HEK293 (cell line): ENCODE measurements at regions not wholly inside any gene's neighbourhood (a gene's known extent, or its start where the extent isn't known, plus 50 kb on each side); places are given as distances from the start of the nearest gene placed in this dataset.

Experiments
- CTCF ChIA-PET: fragments of 350-600 bp; formaldehyde crosslinking; extraction: SDS; loops from one replicate; lab custom pipeline; 2021; ENCODE audit warnings: antibody characterized with exemption; lab: Yijun Ruan, JAX
- POLR2A ChIA-PET: fragments of 300-600 bp; formaldehyde crosslinking; extraction: SDS; loops from one replicate; lab custom pipeline; 2020; ENCODE audit warnings: antibody characterized with exemption, inconsistent platforms; lab: Yijun Ruan, JAX
- H3K27ac ChIP-seq: fragments of 200-500 bp; sonication (Bioruptor generic); 2 replicates; pipeline ENCODE4 v1.5.1; 2014; ENCODE audit warnings: low read depth, low read length, control low read depth, inconsistent platforms; ENCODE audit errors: extremely low read depth
- H3K36me3 ChIP-seq, 2 experiments: fragments of 200-500 bp in 1 of 2; sonication (Bioruptor generic) in 1 of 2; 1 replicate in 1 of 2; 2 replicates in 1 of 2; pipeline ENCODE4 v1.5.1; 2014 to 2017; ENCODE audit warnings: inconsistent platforms in 2 of 2, low read length in 2 of 2; ENCODE audit not compliant: control insufficient read depth in 2 of 2, insufficient read depth in 1 of 2
- H3K4me1 ChIP-seq: fragments of 200-500 bp; sonication (Bioruptor generic); 2 replicates; pipeline ENCODE4 v1.5.1; 2014; ENCODE audit warnings: mild to moderate bottlenecking, low read length, inconsistent platforms; ENCODE audit not compliant: control insufficient read depth, insufficient read depth
- H3K4me3 ChIP-seq: 2 replicates; pipeline ENCODE4 v1.5.1; 2011; ENCODE audit warnings: low read depth, mild to moderate bottlenecking, control low read depth, low read length, moderate library complexity
- H3K9me3 ChIP-seq: fragments of 200-500 bp; sonication (Bioruptor generic); 2 replicates; pipeline ENCODE4 v1.5.1; 2014; ENCODE audit warnings: low read depth, low read length, inconsistent platforms; ENCODE audit not compliant: control insufficient read depth, insufficient read depth
- AEBP2 ChIP-seq: fragments of 450-650 bp; formaldehyde crosslinking; IDR thresholded peaks from 2 replicates; pipeline ENCODE4 v1.5.1; 2016; ENCODE audit warnings: missing biosample characterization, missing genetic modification characterization, borderline replicate concordance
- GFI1B ChIP-seq: fragments of 450-650 bp; formaldehyde crosslinking; IDR thresholded peaks from 2 replicates; pipeline ENCODE4 v1.5.1; 2016; ENCODE audit warnings: missing biosample characterization, missing genetic modification characterization
- MEIS1 ChIP-seq: sonication (generic); formaldehyde crosslinking; IDR thresholded peaks from 2 replicates; pipeline ENCODE4 v1.8.1; 2022; ENCODE audit warnings: missing genetic modification reagents, mild to moderate bottlenecking, borderline replicate concordance
- PRDM10 ChIP-seq: fragments of 450-650 bp; formaldehyde crosslinking; IDR thresholded peaks from 2 replicates; pipeline ENCODE4 v1.5.1; 2016; ENCODE audit warnings: missing biosample characterization, missing genetic modification characterization
- TRIM28 ChIP-seq: IDR thresholded peaks from 2 replicates; pipeline ENCODE4 v1.6.1; 2011; ENCODE audit warnings: low read length, control low read depth, borderline replicate concordance
- ZFHX2 ChIP-seq: fragments of 450-650 bp; formaldehyde crosslinking; conservative IDR thresholded peaks from 2 replicates; pipeline ENCODE4 v1.5.1; 2016; ENCODE audit warnings: missing biosample characterization, missing genetic modification characterization
- ZFP3 ChIP-seq: fragments of 450-650 bp; formaldehyde crosslinking; IDR thresholded peaks from 2 replicates; pipeline ENCODE4 v1.5.1; 2016; ENCODE audit warnings: low read depth, missing biosample characterization, missing genetic modification characterization
- ZNF157 ChIP-seq: fragments of 450-650 bp; formaldehyde crosslinking; IDR thresholded peaks from 2 replicates; pipeline ENCODE4 v1.5.1; 2016; ENCODE audit warnings: missing biosample characterization, missing genetic modification characterization
- ZNF274 ChIP-seq, 2 experiments: fragments of 200-500 bp in 1 of 2; fragments of 450-650 bp in 1 of 2; sonication (Bioruptor generic) in 1 of 2; formaldehyde crosslinking in 1 of 2; IDR thresholded peaks; 2 replicates each; pipeline versions ENCODE4 v1.5.1 to v1.6.1; 2014 to 2016; ENCODE audit warnings: borderline replicate concordance in 1 of 2, inconsistent platforms in 1 of 2, low read length in 1 of 2, missing biosample characterization in 1 of 2, missing genetic modification characterization in 1 of 2
- ZNF280D ChIP-seq: fragments of 450-650 bp; formaldehyde crosslinking; IDR thresholded peaks from 2 replicates; pipeline ENCODE4 v1.5.1; 2016; ENCODE audit warnings: missing biosample characterization, missing genetic modification characterization
- ZNF311 ChIP-seq: fragments of 450-650 bp; formaldehyde crosslinking; IDR thresholded peaks from 2 replicates; pipeline ENCODE4 v1.5.1; 2017; ENCODE audit warnings: missing biosample characterization, missing genetic modification characterization, borderline replicate concordance
- ZNF335 ChIP-seq: fragments of 450-650 bp; formaldehyde crosslinking; conservative IDR thresholded peaks from 2 replicates; pipeline ENCODE4 v1.5.1; 2016; ENCODE audit warnings: missing biosample characterization, missing genetic modification characterization
- ZNF350 ChIP-seq: fragments of 450-650 bp; formaldehyde crosslinking; IDR thresholded peaks from 2 replicates; pipeline ENCODE4 v1.5.0; 2017; ENCODE audit warnings: missing biosample characterization, mild to moderate bottlenecking, missing genetic modification characterization
- ZNF362 ChIP-seq: fragments of 450-650 bp; formaldehyde crosslinking; IDR thresholded peaks from 2 replicates; pipeline ENCODE4 v1.5.1; 2016; ENCODE audit warnings: missing biosample characterization, missing genetic modification characterization
- ZNF423 ChIP-seq: fragments of 450-650 bp; formaldehyde crosslinking; IDR thresholded peaks from 2 replicates; pipeline ENCODE4 v1.5.1; 2016; ENCODE audit warnings: missing biosample characterization, missing genetic modification characterization
- ZNF473 ChIP-seq: fragments of 450-650 bp; formaldehyde crosslinking; IDR thresholded peaks from 2 replicates; pipeline ENCODE4 v1.5.1; 2017; ENCODE audit warnings: missing biosample characterization, missing genetic modification characterization
- ZNF596 ChIP-seq: fragments of 450-650 bp; IDR thresholded peaks from 2 replicates; pipeline ENCODE4 v1.5.0; 2018; ENCODE audit warnings: missing biosample characterization, mild to moderate bottlenecking, missing genetic modification characterization, moderate library complexity
- ZNF624 ChIP-seq: fragments of 450-650 bp; formaldehyde crosslinking; IDR thresholded peaks from 2 replicates; pipeline ENCODE4 v1.5.1; 2017; ENCODE audit warnings: missing biosample characterization, missing genetic modification characterization
- ZNF660 ChIP-seq: fragments of 450-650 bp; IDR thresholded peaks from 2 replicates; pipeline ENCODE4 v1.5.1; 2018; ENCODE audit warnings: missing biosample characterization, mild to moderate bottlenecking, missing genetic modification characterization
- ZNF76 ChIP-seq: fragments of 450-650 bp; formaldehyde crosslinking; IDR thresholded peaks from 2 replicates; pipeline ENCODE4; 2016; ENCODE audit warnings: low read depth, missing biosample characterization, missing genetic modification characterization, borderline replicate concordance
- ZNF776 ChIP-seq: fragments of 450-650 bp; formaldehyde crosslinking; IDR thresholded peaks from 2 replicates; pipeline ENCODE4 v1.5.0; 2017; ENCODE audit warnings: missing biosample characterization, missing genetic modification characterization, borderline replicate concordance
- ZSCAN4 ChIP-seq: fragments of 450-650 bp; formaldehyde crosslinking; IDR thresholded peaks from 2 replicates; pipeline ENCODE4 v1.5.1; 2017; ENCODE audit warnings: missing biosample characterization, missing genetic modification characterization

- CTCF ChIA-PET: interaction anchor here (1.1 to 1.2 kb wide), 2 partner anchors 9 to 180 kb away, joined by 4 to 5 read pairs; no protein-coding TSS in a partner anchor
- POLR2A ChIA-PET: interaction anchor here (0.6 kb wide), 1 partner anchor 316 kb away, joined by 5 read pairs; no protein-coding TSS in a partner anchor
- Histone ChIP-seq H3K27ac (no peak overlapping the region), H3K9me3 (no peaks in the 10 kb centered on the region), H3K36me3 (no peaks in the 10 kb centered on the region), H3K4me1 (no peaks in the 10 kb centered on the region), H3K4me3 (no peak overlapping the region)
- TF ChIP-seq ZNF362: peak; percentile 22; the same call in 1 of the 2 replicates
- TF ChIP-seq ZNF335 (tag by site-specific recombination): 0 out of 2 replicates have a peak, but pooled peaks have one; percentile 17
- TF ChIP-seq TRIM28: peak; percentile 48; the same call in 1 of the 2 replicates
- TF ChIP-seq ZSCAN4 (tag by site-specific recombination): no peak
- peak; percentile 70; the same call in 1 of the 2 replicates for TF ChIP-seq MEIS1 (CRISPR knock-in tag)
Observed at GRCh38 chr20:52493171-52493721, 301.7 kb upstream of the ZFP64 start.

- ChIA-PET POLR2A (no interaction called here), CTCF (interaction anchor here (0.5 to 0.7 kb wide), 3 partner anchors 65 to 247 kb away, joined by 3 to 5 read pairs (median 3); no protein-coding TSS in a partner anchor)
- Histone ChIP-seq H3K4me3 (no peak overlapping the region), H3K4me1 (no peaks in the 10 kb centered on the region), H3K27ac (no peak overlapping the region), H3K9me3 (no peaks in the 10 kb centered on the region), H3K36me3 (no peaks in the 10 kb centered on the region)
- no peak for TF ChIP-seq ZNF76 (tag by site-specific recombination)
- no peak for TF ChIP-seq ZNF274 (IDR thresholded peaks at IDR 0.05; ENCODE audit: low read length)
- TF ChIP-seq ZNF274 (tag by site-specific recombination; IDR thresholded peaks at IDR 0.05; ENCODE audit: borderline replicate concordance): no peak
- no peak for TF ChIP-seq ZFP3 (tag by site-specific recombination)
- no peak for TF ChIP-seq ZNF596
- no peak for TF ChIP-seq GFI1B (tag by site-specific recombination)
- no peak for TF ChIP-seq ZNF624 (tag by site-specific recombination)
- TF ChIP-seq PRDM10: no peak
- no peak for TF ChIP-seq ZNF776 (tag by site-specific recombination)
- no peak for TF ChIP-seq ZNF280D (tag by site-specific recombination)
- TF ChIP-seq ZNF473 (tag by site-specific recombination): no peak
- TF ChIP-seq AEBP2 (tag by site-specific recombination): no peak
- no peak for TF ChIP-seq ZNF350 (tag by site-specific recombination)
- TF ChIP-seq ZNF311 (tag by site-specific recombination): no peak
- no peak for TF ChIP-seq ZFHX2 (tag by site-specific recombination)
- TF ChIP-seq ZNF660: no peak
- TF ChIP-seq ZNF157 (tag by site-specific recombination): no peak
- TF ChIP-seq ZNF423 (tag by site-specific recombination): no peak
Observed at GRCh38 chr20:52490711-52491430, 299.3 kb upstream of the ZFP64 start.
